Lower leg skin (tissue), 4 donors: ENCODE measurements at regions not wholly inside any gene's neighbourhood (a gene's known extent, or its start where the extent isn't known, plus 50 kb on each side); places are given as distances from the start of the nearest gene placed in this dataset.

ENCODE experiments used
- DNase-seq, 2 donors: peaks; one replicate each; pipeline ENCODE4 v3.0.0-alpha.2; 2019; ENCODE audit warnings: low spot score in 2 of 2
- H3K4me3 ChIP-seq: fragments of 200-600 bp; sonication (generic); 2 replicates; pipeline ENCODE4 v1.5.1; 2017; ENCODE audit warnings: mild to moderate bottlenecking, low read depth; ENCODE audit not compliant: poor library complexity, severe bottlenecking
- POLR2A ChIP-seq, 2 donors: fragments of 450-650 bp; IDR thresholded peaks; one replicate each; pipeline ENCODE4 v1.6.1; 2016 to 2017; ENCODE audit warnings: antibody characterized with exemption in 2 of 2, mild to moderate bottlenecking in 1 of 2, moderate library complexity in 1 of 2
- WGBS, 2 donors: methylation state at CpG; one replicate each; pipeline ENCODE4 v1.1.5; 2018; 5-methylcytosine and 5-hydroxymethylcytosine counted together
- intact Hi-C: fragments of 100-400 bp; cut with DNase I; formaldehyde crosslinking; loops from one replicate; pipeline ENCODE4 v1.15.0; 2023; ENCODE audit warnings: low total_unique reads
- TF ChIP-seq, protein P1 (sequence below), 3 donors: fragments of 450-650 bp; IDR thresholded peaks; one replicate each; pipeline ENCODE4 v1.5.1; 2016; ENCODE audit warnings: antibody characterized with exemption in 3 of 3, mild to moderate bottlenecking in 3 of 3, moderate library complexity in 2 of 3

- no peak overlapping the region for H3K4me3 ChIP-seq
- TF ChIP-seq POLR2A (IDR thresholded peaks at IDR 0.05): no peak
- TF ChIP-seq, protein P1, sequence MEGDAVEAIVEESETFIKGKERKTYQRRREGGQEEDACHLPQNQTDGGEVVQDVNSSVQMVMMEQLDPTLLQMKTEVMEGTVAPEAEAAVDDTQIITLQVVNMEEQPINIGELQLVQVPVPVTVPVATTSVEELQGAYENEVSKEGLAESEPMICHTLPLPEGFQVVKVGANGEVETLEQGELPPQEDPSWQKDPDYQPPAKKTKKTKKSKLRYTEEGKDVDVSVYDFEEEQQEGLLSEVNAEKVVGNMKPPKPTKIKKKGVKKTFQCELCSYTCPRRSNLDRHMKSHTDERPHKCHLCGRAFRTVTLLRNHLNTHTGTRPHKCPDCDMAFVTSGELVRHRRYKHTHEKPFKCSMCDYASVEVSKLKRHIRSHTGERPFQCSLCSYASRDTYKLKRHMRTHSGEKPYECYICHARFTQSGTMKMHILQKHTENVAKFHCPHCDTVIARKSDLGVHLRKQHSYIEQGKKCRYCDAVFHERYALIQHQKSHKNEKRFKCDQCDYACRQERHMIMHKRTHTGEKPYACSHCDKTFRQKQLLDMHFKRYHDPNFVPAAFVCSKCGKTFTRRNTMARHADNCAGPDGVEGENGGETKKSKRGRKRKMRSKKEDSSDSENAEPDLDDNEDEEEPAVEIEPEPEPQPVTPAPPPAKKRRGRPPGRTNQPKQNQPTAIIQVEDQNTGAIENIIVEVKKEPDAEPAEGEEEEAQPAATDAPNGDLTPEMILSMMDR (IDR thresholded peaks at IDR 0.05): no peak
- no peak for DNase-seq
- intact Hi-C loops: no loop called here
- 56 to 80% methylated on average over 2 of the region's 2 CpGs for WGBS, 2 donors
Observed at GRCh38 chr3:18656410-18656809, 231.3 kb upstream of the SATB1 start.

- TF ChIP-seq POLR2A (IDR thresholded peaks at IDR 0.05): no peak
- TF ChIP-seq, protein P1 (IDR thresholded peaks at IDR 0.05): no peak
- intact Hi-C loops: no loop called here
- H3K4me3 ChIP-seq: no peak overlapping the region
- WGBS, 2 donors: 80% methylated on average over 1 of the region's 1 CpG
- DNase-seq: no peak
Observed at GRCh38 chr3:18655827-18656226, 230.7 kb upstream of the SATB1 start.

- intact Hi-C loops: no loop called here
- TF ChIP-seq, protein P1 (IDR thresholded peaks at IDR 0.05): no peak
- TF ChIP-seq POLR2A (IDR thresholded peaks at IDR 0.05): no peak
- H3K4me3 ChIP-seq: no peak overlapping the region
- no peak for DNase-seq
- 84 to 92% methylated on average over 3 of the region's 3 CpGs for WGBS, 2 donors
Observed at GRCh38 chr3:18652781-18653180, 227.6 kb upstream of the SATB1 start.

DNA sequence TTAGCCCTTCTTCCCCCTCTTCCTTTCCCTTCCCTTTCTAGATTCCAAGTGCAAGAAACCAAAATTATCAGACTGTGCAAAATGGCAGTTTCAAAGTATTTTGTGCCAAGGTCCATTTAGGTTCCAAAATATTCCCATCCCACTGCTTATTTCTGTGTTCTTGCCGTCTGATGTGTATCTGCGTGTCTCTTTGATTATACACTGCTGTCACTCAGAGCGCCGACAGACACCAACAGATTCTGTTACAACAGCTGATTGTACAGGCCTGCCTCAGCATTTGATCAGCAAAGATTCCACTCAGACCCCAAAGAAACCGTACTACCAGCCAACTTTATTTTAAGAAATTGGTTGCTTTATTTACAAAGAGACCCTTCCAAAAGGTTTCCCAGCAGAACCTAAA, 225.6 kb upstream of the SATB1 start:
- 79 to 84% methylated on average over 5 of the region's 5 CpGs for WGBS, 2 donors
- intact Hi-C loops: no loop called here
- no peak for DNase-seq
- no peak overlapping the region for H3K4me3 ChIP-seq
- TF ChIP-seq POLR2A (IDR thresholded peaks at IDR 0.05): no peak
- TF ChIP-seq, protein P1 (IDR thresholded peaks at IDR 0.05): no peak

DNA sequence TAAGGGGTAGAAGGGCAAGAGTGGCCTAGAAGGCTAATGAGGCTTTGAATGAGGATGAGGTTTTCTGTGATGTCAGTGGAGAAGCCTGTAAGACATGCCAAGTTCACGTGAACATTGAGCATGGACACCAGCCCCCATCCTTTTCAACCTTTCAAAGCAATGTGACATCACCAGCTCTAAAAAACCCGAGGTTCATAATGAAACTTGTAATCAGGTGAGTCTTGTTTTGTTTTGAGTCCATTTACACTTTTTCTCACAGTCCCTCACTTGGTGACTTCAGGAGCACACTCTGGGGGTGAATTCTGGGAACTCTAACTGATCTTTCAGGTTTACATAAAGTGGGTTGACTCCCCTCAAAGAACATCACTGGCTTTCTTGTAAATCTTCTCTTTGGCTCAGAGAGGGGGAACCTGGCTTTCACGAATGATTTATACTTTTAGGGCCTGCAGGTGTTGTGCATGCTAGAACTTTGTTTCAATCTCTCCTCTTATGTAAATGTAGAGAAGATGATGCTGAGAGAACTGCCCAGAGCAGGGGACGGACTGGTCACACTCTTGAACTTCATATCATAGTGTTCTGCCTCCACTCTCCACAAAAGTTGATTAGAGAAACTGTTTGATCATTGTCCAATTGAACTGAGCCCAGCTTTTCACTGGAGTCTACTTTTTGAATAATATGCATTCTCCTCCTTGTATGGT, 224.7 kb upstream of the SATB1 start:
- intact Hi-C loops: no loop called here
- DNase-seq: no peak
- no peak for TF ChIP-seq POLR2A (IDR thresholded peaks at IDR 0.05)
- TF ChIP-seq, protein P1 (IDR thresholded peaks at IDR 0.05): no peak
- WGBS, 2 donors: 66 to 83% methylated on average over 4 of the region's 4 CpGs
- no peak overlapping the region for H3K4me3 ChIP-seq
